Gastroesophageal sphincter (tissue), 4 donors: ENCODE measurements at regions not wholly inside any gene's neighbourhood (a gene's known extent, or its start where the extent isn't known, plus 50 kb on each side); places are given as distances from the start of the nearest gene placed in this dataset.

ENCODE experiments used
- ATAC-seq: fragments of 150-250 bp; one replicate; pipeline ENCODE4 v1.9.1; 2016; ENCODE audit warnings: mild to moderate bottlenecking, moderate library complexity
- H3K27ac ChIP-seq, 4 donors: fragments of 200-600 bp; sonication (generic) in 3 of 4; 1 replicate in 3 of 4; 2 replicates in 1 of 4; pipeline ENCODE4 v1.5.1; 2016 to 2019
- H3K27me3 ChIP-seq: fragments of 200-600 bp; sonication (generic); one replicate; pipeline ENCODE4 v1.5.1; 2019
- H3K36me3 ChIP-seq, 2 donors: fragments of 200-600 bp; sonication (generic); one replicate each; pipeline ENCODE4 v1.5.1; 2019; ENCODE audit warnings: control low read depth in 1 of 2
- H3K4me1 ChIP-seq, 3 donors: fragments of 200-600 bp; sonication (generic); 1 replicate in 2 of 3; 2 replicates in 1 of 3; pipeline ENCODE4 v1.5.1; 2016 to 2019; ENCODE audit warnings: control low read depth in 2 of 3
- H3K4me3 ChIP-seq, 2 donors: fragments of 200-600 bp; sonication (generic); one replicate each; pipeline ENCODE4 v1.5.1; 2019; ENCODE audit warnings: mild to moderate bottlenecking in 1 of 2, moderate library complexity in 1 of 2
- H3K9me3 ChIP-seq, 3 donors: fragments of 200-600 bp; sonication (generic); one replicate each; pipeline ENCODE4 v1.5.1; 2017 to 2019; ENCODE audit warnings: control low read depth in 2 of 3
- CTCF ChIP-seq, 4 experiments: fragments of 200-600 bp in 2 of 4; fragments of 450-650 bp in 2 of 4; sonication (generic) in 1 of 4; IDR thresholded peaks; one replicate each; pipeline ENCODE4 v1.5.1; 2017 to 2019; ENCODE audit warnings: antibody characterized with exemption in 4 of 4, mild to moderate bottlenecking in 2 of 4, moderate library complexity in 2 of 4
- EP300 ChIP-seq: sonication (generic); formaldehyde crosslinking; IDR thresholded peaks from one replicate; pipeline ENCODE4 v1.6.1; 2017; ENCODE audit warnings: antibody characterized with exemption, mild to moderate bottlenecking
- POLR2A ChIP-seq, 2 donors: fragments of 450-650 bp; IDR thresholded peaks; one replicate each; pipeline ENCODE4 v1.6.1; 2017; ENCODE audit warnings: antibody characterized with exemption in 2 of 2, mild to moderate bottlenecking in 2 of 2, moderate library complexity in 1 of 2
- POLR2AphosphoS5 ChIP-seq: sonication (generic); formaldehyde crosslinking; IDR thresholded peaks from one replicate; pipeline ENCODE4 v1.6.1; 2017; ENCODE audit warnings: antibody characterized with exemption
- WGBS, 2 donors: methylation state at CpG; one replicate each; pipeline ENCODE4 v1.1.5; 2018; ENCODE audit warnings: low coverage in 1 of 2; 5-methylcytosine and 5-hydroxymethylcytosine counted together

- H3K36me3 ChIP-seq: no peaks in the 10 kb centered on the region
- no peak overlapping the region for H3K27ac ChIP-seq
- no peaks in the 10 kb centered on the region for H3K27me3 ChIP-seq
- no peak for ATAC-seq
- H3K4me3 ChIP-seq: no peak overlapping the region
- whole genome bisulfite sequencing, 2 donors: 67 to 100% methylated on average over 1 of the region's 1 CpG
- TF ChIP-seq POLR2A (IDR thresholded peaks at IDR 0.05): no peak
- TF ChIP-seq EP300: no peak
- no peak for TF ChIP-seq POLR2AphosphoS5
- TF ChIP-seq CTCF (IDR thresholded peaks at IDR 0.05): no peak
- H3K4me1 ChIP-seq: peaks cover 0 to 17% (median 4%) of the 10 kb centered on the region in 3 donors
- H3K9me3 ChIP-seq: no peaks in the 10 kb centered on the region
Measured at GRCh38 chr16:65301029-65301428, 179.2 kb upstream of the CDH11 start.

DNA sequence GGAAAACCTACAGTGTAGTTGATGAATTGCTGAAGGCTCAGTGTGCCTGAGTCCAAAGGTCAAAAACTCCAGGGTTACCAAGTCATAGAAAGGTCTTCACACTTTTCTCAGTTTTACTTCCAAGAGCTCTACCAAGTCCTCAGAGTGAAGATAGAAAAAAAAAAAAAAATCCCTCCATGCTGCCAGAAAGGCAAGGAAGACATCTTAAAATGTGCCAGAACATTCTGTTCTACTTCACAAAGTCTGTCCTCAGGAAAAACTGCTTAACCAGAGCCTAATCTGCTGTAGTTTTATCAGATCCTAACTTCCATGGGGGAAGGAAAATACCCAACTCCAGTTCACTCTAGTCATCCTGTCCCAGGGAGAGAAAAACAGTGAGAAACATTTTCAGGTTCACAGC lies 175.6 kb upstream of the CDH11 start:
- peak; percentile 55 for ATAC-seq
- Histone ChIP-seq H3K27me3 (no peaks in the 10 kb centered on the region), H3K36me3 (no peaks in the 10 kb centered on the region), H3K27ac (peak overlapping the region; percentile 3 to 60 (median 47)), H3K4me1 (peaks cover 0 to 17% (median 4%) of the 10 kb centered on the region in 3 donors), H3K4me3 (no peak overlapping the region), H3K9me3 (no peaks in the 10 kb centered on the region)
- TF ChIP-seq POLR2A (IDR thresholded peaks at IDR 0.05): no peak
- peak; percentile 57 for TF ChIP-seq POLR2AphosphoS5
- TF ChIP-seq EP300: no peak

GRCh38 chr16:65295527-65295926 lies 173.7 kb upstream of the CDH11 start:
- H3K4me1 ChIP-seq: peaks cover 0 to 17% (median 4%) of the 10 kb centered on the region in 3 donors
- H3K36me3 ChIP-seq: no peaks in the 10 kb centered on the region
- no peaks in the 10 kb centered on the region for H3K27me3 ChIP-seq
- 95 to 97% methylated on average over 4 to 6 of the region's 6 CpGs for WGBS, 2 donors
- no peak overlapping the region for H3K27ac ChIP-seq
- no peak overlapping the region for H3K4me3 ChIP-seq
- H3K9me3 ChIP-seq: no peaks in the 10 kb centered on the region
- no peak for TF ChIP-seq EP300
- no peak for TF ChIP-seq POLR2A (IDR thresholded peaks at IDR 0.05)
- no peak for TF ChIP-seq POLR2AphosphoS5
- TF ChIP-seq CTCF (IDR thresholded peaks at IDR 0.05): no peak
- no peak for ATAC-seq

DNA sequence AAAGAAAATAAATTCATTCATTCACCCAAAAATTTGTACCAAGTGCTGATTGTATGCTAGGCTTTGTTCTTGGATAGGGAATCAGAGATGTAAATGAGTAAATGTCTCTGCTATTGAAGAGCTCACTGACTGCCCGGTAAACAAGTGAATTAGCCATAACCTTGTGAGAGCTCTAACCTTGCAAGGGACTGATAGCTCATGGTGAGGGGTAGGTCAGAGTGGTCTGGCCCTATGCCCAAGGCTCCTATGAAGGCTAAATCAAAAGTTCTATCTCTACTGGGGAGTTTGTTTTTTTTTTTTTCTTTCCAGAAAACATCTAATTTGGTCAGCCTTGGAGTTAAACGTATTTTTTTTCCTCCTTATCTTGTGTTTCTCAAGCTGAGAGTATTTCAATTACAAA lies 172.8 kb upstream of the CDH11 start:
- Histone ChIP-seq H3K9me3 (no peaks in the 10 kb centered on the region), H3K4me3 (no peak overlapping the region), H3K36me3 (no peaks in the 10 kb centered on the region), H3K27ac (no peak overlapping the region), H3K27me3 (no peaks in the 10 kb centered on the region), H3K4me1 (peaks cover 0 to 17% (median 4%) of the 10 kb centered on the region in 3 donors)
- 88 to 91% methylated on average over 1 to 2 of the region's 2 CpGs for WGBS, 2 donors
- ATAC-seq: no peak
- TF ChIP-seq CTCF (IDR thresholded peaks at IDR 0.05) (no peak), EP300 (no peak), POLR2AphosphoS5 (no peak), POLR2A (IDR thresholded peaks at IDR 0.05) (no peak)

DNA sequence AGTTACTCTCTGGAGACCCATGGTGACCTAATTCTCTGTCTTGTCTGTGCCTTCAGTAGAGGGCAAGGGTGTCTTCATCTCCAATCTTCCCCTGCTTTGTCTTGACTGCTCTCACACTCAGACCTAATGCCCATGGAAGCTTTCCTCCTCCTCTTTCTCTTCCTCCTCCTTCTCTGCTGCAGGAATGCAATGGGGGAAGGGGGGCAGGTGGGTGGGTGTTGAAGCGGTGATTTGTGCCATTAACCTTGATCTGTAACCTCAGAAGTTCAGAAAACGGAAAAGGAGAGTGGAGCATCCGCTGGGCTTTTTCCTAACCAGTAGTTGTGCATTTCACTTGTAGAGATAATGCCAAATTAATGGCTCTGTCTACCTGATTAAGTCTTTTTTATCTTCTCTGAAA lies 172.3 kb upstream of the CDH11 start:
- no peak overlapping the region for H3K4me3 ChIP-seq
- TF ChIP-seq CTCF (IDR thresholded peaks at IDR 0.05) (no peak), POLR2AphosphoS5 (no peak)
- no peaks in the 10 kb centered on the region for H3K9me3 ChIP-seq
- ATAC-seq: no peak
- WGBS, 2 donors: 74 to 91% methylated on average over 3 of the region's 3 CpGs
- peaks cover 0 to 17% (median 4%) of the 10 kb centered on the region in 3 donors for H3K4me1 ChIP-seq
- H3K27ac ChIP-seq: no peak overlapping the region
- no peaks in the 10 kb centered on the region for H3K27me3 ChIP-seq
- H3K36me3 ChIP-seq: no peaks in the 10 kb centered on the region

GRCh38 chr16:65289022-65289421 lies 167.2 kb upstream of the CDH11 start:
- Histone ChIP-seq H3K4me1 (peaks cover 0 to 14% (median 0%) of the 10 kb centered on the region in 3 donors), H3K27me3 (no peaks in the 10 kb centered on the region), H3K27ac (no peak overlapping the region), H3K9me3 (no peaks in the 10 kb centered on the region), H3K36me3 (no peaks in the 10 kb centered on the region), H3K4me3 (no peak overlapping the region)
- WGBS, 2 donors: 71 to 81% methylated on average over 4 of the region's 4 CpGs
- TF ChIP-seq EP300 (no peak), CTCF (IDR thresholded peaks at IDR 0.05) (no peak), POLR2A (IDR thresholded peaks at IDR 0.05) (no peak), POLR2AphosphoS5 (no peak)
- no peak for ATAC-seq
